AG08396 (cell line): ENCODE measurements at regions not wholly inside any gene's neighbourhood (a gene's known extent, or its start where the extent isn't known, plus 50 kb on each side); places are given as distances from the start of the nearest gene placed in this dataset.

Experiments used
- DNase-seq: peaks from one replicate; pipeline ENCODE4 v3.0.0; 2012; ENCODE audit warnings: low spot score, mixed read lengths

DNA sequence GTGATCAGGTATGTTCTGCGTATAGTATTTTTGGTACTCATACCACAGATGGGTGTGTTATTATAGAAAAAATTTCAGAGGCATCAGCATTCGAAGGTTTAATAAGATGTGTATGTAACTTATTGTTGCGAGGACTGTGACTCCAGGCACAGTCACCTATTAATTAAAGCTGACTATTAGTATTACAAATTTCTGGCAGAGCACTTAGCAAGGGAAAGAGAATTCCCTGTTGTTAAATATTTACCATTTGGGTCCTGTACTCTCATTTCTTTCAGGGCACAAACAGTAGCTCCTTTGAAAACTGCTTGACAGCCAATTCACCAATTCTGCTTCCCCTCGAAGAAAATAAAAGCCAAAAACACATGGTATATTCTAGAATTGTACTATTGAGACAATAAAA, 653.8 kb downstream of the ELAVL2 start:
- DNase-seq, result no peak

DNA sequence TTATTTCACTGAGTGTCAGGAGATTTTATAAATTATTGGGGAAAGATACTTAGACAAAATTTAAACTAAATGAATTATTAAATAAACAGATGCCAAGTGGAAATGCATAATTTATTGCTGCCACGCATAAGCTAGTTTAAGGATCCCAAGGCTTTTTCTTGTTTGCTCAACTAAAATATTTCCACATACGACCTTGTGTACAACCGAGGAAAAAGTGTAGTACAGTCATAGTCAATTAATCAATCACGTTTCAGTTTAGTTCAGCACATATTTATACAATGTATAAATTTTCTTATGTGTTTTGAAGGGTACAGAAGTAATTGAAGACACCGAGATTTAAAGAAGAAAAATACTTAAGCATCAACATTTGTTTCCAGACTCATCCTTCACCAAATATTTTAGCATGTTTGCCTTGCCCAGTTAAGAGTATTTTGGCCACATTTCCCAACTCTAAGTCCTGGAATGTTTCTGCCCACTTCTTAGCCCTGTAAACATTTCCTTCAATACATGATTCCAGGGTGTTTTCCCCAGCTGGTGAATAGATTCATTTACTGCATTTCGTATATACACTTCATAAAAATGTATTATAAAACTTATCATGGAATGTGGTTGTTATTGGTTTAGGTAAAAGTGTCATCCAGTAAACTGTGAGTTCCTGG, 652.9 kb downstream of the ELAVL2 start:
- DNase-seq, result no peak

DNA sequence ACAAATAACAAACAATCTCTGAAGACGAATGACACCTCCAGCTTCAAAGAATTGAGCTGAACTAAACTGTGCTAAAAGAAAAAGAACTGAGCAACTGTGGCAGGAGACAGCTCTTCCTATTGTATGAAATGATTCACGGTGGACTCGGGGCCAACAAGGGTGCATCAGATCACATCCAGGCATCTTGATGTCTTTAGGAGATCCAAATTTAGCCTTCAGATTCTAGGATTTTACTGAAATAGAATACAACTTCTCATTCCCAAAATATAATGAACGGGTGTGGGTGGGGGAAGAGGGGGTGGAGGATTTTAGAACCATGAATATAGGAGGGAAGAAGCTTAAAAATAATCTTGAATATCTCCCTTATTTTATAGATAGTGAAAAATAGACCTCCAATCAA, 631.8 kb downstream of the ELAVL2 start:
- no peak for DNase-seq

DNA sequence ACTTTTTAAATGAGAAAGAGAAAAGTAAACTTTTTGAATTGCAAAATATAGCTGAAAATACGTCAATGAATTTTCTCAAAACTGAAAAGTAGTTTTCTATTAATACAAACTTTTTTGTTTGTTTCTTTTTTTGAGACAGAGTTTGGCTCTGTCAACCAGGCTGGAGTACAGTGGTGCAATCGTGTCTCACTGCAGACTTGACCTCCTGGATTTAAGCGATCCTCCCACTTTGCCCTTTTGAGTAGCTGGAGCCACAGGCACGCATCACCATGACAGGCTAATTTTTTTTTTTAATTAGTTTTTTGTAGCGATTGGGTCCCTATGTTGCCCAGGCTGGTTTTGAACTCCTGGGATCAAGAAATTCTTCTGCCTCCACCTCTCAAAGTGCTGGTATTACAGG, 610.4 kb downstream of the ELAVL2 start:
- DNase-seq, result no peak

DNA sequence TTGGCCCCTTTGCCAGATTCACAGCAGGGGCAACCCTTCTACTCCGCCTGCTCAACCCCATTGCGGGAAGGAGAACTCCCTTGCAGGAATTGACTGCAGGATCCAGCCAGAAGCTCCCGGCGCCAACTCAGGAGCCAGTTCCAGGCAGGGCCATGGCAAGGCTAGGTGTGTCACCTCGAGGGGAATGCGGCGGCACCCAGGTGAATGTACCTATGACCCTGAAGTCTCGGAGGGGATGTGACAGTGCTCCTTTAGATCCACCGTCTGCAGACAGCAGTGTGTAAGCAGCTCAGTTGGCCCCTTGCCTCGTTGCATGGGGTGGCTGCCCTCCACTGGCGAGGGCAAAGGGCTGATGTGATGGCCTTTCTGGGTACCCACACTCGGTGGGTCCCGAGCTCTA, 606.6 kb downstream of the ELAVL2 start:
- DNase-seq, result no peak

DNA sequence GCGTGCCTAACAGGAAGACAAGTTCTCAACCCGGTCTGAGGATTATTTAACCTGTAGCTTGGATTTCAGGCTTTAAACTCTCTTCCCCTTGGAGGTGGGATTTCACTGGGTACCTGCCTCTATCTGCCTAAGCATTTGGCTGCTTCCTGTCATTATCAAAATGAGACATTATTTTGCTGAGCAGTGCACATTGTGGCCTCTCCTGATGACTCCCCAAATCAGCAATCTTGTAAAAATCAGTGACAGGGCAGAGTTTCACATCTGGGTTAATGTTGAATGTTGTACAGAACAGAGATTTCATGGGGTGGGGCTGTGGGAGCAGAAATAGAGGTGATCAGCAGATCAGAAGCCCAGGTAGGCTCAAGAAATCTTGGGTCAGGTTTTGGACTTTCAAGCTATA, 605.9 kb downstream of the ELAVL2 start:
- DNase-seq, result no peak

DNA sequence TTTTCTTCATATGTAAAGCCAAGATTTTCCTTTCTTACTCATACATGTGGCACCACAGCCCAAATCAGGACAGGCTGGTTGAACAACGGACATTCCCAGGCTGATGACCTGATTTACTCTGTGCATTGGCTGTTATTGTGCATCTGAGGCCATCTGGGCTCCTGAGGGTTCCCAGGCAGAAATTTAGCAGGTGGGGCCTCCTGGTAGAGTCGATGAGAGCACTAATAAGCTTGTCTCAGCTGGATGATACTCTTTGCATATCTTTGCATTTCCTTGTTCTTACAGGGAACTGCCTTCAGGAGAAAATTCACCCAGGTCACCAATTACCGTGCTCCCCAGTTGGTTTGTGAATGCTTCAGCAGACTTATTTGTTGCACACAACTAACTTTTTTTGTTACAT, 605.1 kb downstream of the ELAVL2 start:
- no peak for DNase-seq

DNA sequence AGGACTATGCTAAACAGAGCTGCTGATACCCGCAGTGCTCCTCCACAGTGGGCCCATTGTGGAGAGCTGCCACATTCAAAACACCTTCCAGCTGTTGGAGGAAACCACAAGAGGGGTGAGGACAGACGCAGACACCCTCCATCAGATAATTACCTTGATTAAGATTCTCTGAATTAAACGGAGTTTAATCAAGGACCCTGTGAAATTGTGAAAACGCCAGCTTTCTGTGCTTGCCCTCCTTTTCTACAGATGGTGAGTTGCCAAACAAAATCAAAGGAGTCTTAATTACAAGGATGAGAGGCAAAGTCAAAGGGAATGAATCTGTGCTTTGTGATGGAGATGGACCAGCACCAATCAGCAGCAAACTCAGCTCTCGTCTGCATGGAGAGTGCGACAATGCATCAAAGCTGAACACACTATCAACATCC, 596.1 kb downstream of the ELAVL2 start:
- DNase-seq, result no peak

DNA sequence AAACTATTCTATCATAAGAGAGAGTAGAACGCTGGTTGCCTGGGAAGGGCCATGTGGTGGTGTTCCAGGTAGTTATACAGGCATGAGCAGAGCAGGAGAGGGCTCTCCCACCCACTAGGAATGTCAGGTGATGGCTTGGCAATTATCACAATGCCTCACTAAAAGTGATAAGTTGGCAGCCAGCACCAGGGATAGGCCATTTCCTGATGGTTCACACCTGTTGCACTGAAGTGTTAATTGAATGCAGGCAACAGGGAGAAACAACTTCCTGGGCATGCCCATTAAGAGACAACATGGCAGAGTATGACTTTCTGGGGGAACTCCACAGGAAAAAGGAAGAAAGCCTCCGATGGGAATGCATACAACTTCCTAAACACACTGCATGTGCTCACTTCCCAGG, 593.2 kb downstream of the ELAVL2 start:
- DNase-seq, result no peak

DNA sequence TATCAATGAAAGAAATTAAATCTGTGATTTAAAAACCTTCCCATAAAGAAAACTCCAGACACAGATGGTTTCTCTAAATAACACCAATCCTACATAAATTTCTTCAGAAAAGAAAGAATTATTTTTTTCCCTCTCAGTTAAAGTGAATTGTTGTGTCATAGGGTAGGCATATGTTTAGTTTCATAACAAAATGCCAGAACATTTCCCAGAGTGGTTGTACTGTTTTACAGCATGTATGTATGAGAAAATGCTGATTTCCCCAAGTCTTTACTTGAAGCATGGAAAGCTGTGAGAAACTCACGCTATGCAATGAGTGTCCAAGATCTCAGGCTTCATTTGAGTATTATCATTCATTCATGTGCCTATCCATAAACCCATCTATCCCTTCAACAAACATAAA, 582.5 kb downstream of the ELAVL2 start:
- DNase-seq, result no peak

DNA sequence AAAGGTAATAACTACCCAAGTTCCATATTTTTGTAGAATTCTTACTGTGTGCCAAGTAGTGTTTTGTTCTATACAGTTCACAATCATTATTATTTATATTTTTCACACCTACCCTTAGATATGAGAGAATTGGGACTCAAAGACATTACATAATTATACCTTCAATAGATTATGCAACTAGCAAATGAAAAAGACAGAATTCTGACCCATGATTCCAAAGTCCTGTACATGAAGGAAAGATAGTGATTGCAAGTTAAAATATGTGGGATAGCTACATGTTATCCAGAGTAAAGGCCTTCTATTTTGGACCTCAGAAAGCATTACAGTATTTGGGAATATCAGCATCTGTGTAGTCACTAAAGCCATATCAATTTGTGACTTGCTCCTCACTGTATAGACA, 581.0 kb downstream of the ELAVL2 start:
- no peak for DNase-seq

DNA sequence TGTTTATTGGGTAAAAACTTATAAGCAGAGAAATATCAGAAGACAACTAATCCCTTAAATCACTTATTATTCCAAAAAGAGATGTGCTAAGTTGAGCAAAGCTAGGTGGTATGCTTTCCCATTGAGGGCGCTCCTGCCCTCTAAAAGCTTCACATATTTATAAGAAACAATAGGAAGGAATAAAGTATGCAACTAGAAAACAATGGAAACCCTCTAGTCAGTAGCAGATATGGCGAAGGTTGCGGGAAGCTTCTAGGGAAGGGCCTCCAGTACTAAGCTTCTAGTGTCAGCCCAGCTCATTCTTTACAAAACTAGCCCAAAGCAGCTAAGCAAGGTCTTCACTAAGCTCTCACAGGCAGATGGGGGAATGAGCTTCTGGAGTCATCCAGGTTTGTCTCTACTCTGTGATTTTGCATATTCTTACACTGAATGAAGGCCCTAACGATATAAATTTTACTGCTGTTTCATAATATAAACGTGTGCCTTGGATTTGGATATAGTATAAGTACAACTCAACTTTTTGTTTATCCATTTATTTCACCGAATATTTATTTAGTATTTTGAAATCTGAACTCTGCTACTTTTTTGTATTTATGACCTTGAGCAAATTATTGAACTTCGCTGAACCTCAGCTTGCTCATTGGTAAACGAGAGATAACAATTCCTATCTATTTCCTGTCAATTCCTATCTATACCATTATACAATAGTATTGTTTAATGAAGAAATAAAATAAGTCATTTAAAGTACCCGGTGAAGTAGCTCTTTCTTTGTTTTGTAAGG, 571.4 kb downstream of the ELAVL2 start:
- no peak for DNase-seq

DNA sequence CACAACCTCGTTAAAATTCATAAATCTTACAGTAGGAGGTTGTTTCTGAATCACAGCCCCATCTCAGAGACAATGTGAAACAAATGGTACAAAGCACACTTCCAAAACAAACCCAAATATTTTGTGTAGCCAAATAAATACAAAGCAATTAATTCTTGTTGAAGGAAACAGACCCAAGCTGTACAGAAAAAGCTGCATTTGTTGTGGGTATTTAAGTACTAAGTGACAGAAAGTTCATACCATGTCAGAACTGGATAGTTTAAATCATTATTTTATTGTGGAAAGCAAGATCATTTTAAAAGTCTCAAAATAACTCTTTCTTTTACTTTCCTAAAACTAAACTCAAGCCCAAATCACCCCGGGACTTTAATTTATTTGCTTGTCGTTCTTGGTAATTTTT, 570.7 kb downstream of the ELAVL2 start:
- DNase-seq, result no peak

DNA sequence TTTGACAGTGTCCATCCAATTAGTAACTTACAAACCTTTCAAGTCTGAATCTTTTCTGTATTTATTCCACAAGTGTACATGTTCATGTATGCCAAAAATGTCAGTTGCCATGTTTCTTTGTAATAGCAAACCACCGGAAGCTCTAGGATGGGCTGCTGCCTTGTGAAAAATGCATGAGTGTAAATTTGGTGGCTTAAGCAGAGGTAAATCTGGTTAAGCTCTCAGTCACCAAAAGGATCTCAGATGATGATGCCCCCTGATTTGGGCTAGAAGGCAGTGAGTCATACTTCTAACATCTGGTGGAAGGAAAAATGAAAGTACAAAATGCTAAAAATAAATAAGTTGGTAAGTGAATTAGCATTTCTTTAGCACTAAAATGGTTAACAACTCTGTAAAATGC, 567.5 kb downstream of the ELAVL2 start:
- no peak for DNase-seq

DNA sequence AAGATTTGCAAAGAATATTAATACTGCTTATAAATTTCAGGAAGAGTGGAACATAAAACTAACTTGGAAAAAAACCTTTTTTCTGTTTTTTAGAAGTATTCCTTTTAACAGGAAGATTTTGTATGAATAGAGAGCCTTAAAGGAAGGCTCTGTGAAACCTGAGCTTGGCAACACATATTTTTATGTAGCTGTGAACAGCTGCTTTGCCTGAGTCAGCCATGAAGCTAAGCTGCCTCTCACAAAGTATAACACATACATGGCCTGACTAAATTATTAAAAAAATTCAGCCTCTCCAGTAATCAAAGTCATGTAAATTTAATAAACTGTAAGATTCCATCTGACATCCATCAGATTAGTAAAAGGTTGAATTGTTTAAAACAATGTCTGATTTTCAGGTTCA, 547.5 kb downstream of the ELAVL2 start:
- no peak for DNase-seq

DNA sequence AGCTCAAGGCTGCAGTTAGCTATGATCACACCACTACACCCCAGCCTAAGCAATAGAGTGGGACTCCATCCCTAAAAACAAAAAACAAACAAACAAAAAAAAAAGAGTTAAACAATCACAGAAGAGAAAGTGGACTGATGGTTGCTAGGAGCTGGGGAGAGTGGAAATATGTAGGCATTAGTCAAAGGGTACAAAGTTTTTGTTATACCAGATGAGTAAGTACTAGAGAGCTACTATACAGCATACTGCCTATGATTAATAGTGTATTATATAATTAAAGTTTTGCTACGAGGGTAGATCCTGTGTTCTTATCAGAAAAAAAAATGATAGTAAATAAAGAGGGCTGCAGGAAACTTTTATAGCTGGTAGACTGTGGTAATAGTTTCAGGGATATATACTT, 538.6 kb downstream of the ELAVL2 start:
- DNase-seq, result no peak

DNA sequence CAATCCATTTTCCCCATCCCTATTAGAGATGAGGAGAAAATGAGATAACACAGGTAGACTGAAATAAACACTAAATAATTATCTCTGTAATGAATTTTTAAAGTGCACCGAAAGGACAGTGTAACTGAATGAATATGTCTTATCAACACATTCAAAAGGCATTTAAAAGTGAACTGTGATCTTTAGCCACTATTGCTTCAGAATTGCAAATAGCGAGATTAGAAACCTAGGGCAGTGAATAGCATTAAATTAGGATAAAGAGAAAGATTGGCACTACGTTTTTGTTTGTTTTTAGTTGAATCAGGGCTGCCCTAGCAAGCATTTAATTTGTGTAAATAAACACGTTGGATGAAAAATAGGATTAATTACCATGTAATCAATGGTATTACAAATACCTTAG, 537.5 kb downstream of the ELAVL2 start:
- DNase-seq, result no peak

DNA sequence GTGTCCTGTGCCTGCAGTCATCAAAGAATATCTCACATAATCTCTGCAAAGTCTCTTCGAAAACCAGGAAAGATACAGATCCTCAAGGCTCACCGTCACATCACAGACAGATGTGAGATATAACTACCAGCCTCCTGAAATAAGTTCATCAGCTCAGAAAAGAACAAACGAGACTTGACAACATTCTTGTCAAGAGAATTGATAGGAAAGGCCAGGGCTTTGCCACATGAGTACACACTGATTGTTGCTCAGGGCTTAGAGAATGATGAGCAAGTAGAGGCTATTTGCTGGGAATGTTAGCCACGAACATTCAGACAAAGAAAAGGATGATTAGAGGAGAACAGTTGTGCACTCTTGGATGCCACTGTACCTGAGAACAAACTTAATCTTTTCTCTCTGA, 535.1 kb downstream of the ELAVL2 start:
- no peak for DNase-seq

DNA sequence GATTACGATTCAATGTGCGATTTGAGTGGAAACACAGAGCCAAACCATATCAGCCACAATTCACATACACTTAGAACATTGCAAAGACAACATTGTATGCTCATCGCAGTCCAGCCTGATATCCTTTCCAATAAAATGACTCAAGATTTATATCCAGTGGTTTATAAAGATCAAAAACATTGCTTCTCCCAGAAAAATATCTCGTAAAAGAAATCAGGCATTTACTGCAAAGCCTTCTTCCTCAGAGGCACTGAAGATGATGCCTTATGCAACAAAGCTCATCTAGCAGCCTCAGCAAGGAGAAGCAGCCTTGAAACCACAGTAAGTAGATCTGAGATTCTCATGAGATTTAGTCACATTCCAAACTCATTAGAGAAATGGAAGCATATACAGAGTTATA, 523.8 kb downstream of the ELAVL2 start:
- DNase-seq, result no peak

DNA sequence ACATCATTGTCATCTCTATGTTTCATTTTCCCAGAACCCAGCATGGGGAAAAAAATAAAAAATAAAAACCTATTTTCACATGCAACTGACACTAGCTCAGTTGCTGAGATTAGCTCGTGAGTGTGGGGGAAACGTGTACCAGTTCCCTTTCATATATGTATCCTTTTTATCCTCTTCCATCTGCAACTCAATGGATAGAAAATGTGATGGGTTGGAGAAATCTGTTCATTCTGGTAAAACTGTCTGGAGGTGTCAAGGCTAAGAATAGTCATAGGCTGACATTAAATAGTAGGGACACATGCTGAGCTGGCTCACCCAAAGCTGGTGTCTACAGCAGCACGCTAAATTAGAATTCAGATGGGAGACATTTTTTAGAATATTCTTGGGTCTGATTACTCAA, 519.3 kb downstream of the ELAVL2 start:
- no peak for DNase-seq

DNA sequence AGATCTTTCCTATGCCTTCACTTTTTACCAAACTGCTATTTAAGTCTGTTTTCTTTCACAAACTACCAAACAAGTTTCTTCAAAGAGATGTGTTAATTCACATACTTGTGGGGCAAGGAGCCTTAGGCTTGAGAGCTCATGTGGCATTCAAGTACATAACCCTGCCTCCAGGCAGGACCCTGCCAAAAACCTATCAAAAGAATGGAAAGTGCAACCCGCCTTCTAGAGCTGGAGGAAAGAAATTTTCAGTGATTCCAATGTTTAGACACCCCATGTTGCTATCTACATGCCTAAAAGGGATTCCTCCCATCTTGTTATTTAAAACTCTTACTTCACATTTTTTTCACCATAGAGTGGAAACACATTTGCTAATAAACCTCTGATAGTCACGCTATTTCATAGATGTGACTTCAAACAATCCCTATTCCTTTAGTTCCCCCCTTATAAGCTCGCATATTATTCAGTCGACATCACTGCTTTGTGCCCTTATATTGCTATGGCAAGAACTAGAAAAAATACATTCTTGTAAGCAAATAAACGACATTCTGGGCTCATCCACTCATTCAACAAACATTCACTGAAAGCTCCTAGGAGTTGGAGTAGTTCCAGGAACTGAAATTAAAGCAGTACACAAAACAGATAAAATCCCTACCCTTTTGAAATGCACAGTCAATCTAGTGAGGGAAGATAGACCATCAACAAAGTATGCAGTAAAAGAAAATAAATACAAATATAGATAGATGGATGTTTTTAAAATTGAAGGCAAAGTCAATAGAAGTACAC, 518.1 kb downstream of the ELAVL2 start:
- DNase-seq, result no peak

DNA sequence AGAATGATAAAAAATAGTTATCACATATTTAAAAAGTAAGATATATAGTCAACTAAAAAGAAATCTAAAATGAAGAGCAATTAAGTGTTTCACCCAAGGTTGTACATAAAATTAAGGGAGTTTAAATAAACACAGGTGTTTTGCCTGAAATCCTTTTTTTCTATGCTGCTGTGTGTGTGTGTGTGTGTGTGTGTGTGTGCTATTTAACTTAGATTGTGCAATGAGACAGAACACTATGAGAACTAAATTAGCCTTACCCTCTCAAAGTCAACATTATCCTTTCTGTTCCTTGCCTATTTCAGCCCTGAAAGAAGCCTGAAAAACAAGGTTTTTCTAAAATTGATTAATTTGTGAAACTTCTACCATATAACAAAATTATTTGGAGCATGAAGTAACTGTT, 516.2 kb downstream of the ELAVL2 start:
- no peak for DNase-seq

DNA sequence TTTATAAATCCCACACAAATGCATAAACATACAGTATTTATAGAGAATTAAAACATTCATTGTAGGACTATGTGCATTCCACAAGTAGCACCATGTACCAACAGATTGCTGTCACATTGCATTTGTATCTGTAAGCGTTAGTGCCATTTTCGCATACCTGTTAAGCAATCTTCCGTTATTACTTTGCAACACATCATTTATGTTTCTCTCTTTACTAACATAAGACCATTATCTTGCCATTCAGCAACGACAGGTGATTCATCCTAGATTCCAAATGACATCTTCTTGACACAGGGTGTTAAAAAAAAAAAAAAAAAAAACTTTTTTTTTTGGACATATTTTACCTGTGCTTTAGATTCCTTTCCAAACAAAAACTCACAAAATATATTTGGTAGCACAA, 511.8 kb downstream of the ELAVL2 start:
- no peak for DNase-seq
